ENCODE measurements at regions not wholly inside any gene's neighbourhood (a gene's known extent, or its start where the extent isn't known, plus 50 kb on each side); places are given as distances from the start of the nearest gene placed in this dataset.

- H3K4me3 ChIP-seq (ENCODE audit: low read depth, low read length): no peak overlapping the region
- DNase-seq (ENCODE audit: low read depth): peak; percentile 52
- TF ChIP-seq CTCF (IDR thresholded peaks at IDR 0.05; ENCODE audit: low read depth, low read length) (no peak), POLR2A (IDR thresholded peaks at IDR 0.05; ENCODE audit: extremely low read depth, insufficient read length) (no peak), MYC (IDR thresholded peaks at IDR 0.05; ENCODE audit: low read depth, low read length) (peak; percentile 53; the same call in 1 of the 2 replicates), MAX (IDR thresholded peaks at IDR 0.05; ENCODE audit: low read depth, low read length) (peak; percentile 80)
These were observed 142.6 kb upstream of the BLID start for GRCh38 chr11:122258446-122259194.

- TF ChIP-seq CTCF (IDR thresholded peaks at IDR 0.05; ENCODE audit: low read depth, low read length) (no peak), MAX (IDR thresholded peaks at IDR 0.05; ENCODE audit: low read depth, low read length) (no peak), POLR2A (IDR thresholded peaks at IDR 0.05; ENCODE audit: extremely low read depth, insufficient read length) (no peak), MYC (IDR thresholded peaks at IDR 0.05; ENCODE audit: low read depth, low read length) (no peak)
- DNase-seq (ENCODE audit: low read depth): no peak
- H3K4me3 ChIP-seq (ENCODE audit: low read depth, low read length): no peak overlapping the region
These were observed 137.7 kb upstream of the BLID start for GRCh38 chr11:122253589-122254231.

- TF ChIP-seq MAX (IDR thresholded peaks at IDR 0.05; ENCODE audit: low read depth, low read length): no peak
- no peak for TF ChIP-seq MYC (IDR thresholded peaks at IDR 0.05; ENCODE audit: low read depth, low read length)
- no peak for TF ChIP-seq CTCF (IDR thresholded peaks at IDR 0.05; ENCODE audit: low read depth, low read length)
- TF ChIP-seq POLR2A (IDR thresholded peaks at IDR 0.05; ENCODE audit: extremely low read depth, insufficient read length): no peak
- DNase-seq (ENCODE audit: low read depth): no peak
These were observed 132.9 kb upstream of the BLID start for GRCh38 chr11:122248939-122249338.

GRCh38 chr11:122248131-122248530 lies 132.1 kb upstream of the BLID start:
- no peak for TF ChIP-seq CTCF (IDR thresholded peaks at IDR 0.05; ENCODE audit: low read depth, low read length)
- no peak for TF ChIP-seq POLR2A (IDR thresholded peaks at IDR 0.05; ENCODE audit: extremely low read depth, insufficient read length)
- no peak for TF ChIP-seq MYC (IDR thresholded peaks at IDR 0.05; ENCODE audit: low read depth, low read length)
- TF ChIP-seq MAX (IDR thresholded peaks at IDR 0.05; ENCODE audit: low read depth, low read length): no peak
- DNase-seq (ENCODE audit: low read depth): no peak
- H3K4me3 ChIP-seq (ENCODE audit: low read depth, low read length): no peak overlapping the region

More at GRCh38 chr11:122248939-122249338, 132.9 kb upstream of the BLID start:
- H3K4me3 ChIP-seq (ENCODE audit: low read depth, low read length): no peak overlapping the region

- DNase-seq (ENCODE audit: low read depth): no peak
- no peak overlapping the region for H3K4me3 ChIP-seq (ENCODE audit: low read depth, low read length)
- no peak for TF ChIP-seq CTCF (IDR thresholded peaks at IDR 0.05; ENCODE audit: low read depth, low read length)
- no peak for TF ChIP-seq MYC (IDR thresholded peaks at IDR 0.05; ENCODE audit: low read depth, low read length)
- TF ChIP-seq MAX (IDR thresholded peaks at IDR 0.05; ENCODE audit: low read depth, low read length): no peak
- TF ChIP-seq POLR2A (IDR thresholded peaks at IDR 0.05; ENCODE audit: extremely low read depth, insufficient read length): no peak
These were observed 130.9 kb upstream of the BLID start for GRCh38 chr11:122246874-122247273.
